NCI-H345 treated with DMSO at 0.1 percent for 48 hours (cell line): ENCODE measurements at regions not wholly inside any gene's neighbourhood (a gene's known extent, or its start where the extent isn't known, plus 50 kb on each side); places are given as distances from the start of the nearest gene placed in this dataset.
"Not testable (repeated sequence)": the region's sequence is repeated elsewhere in the genome, so short reads cannot be mapped to it uniquely, and the experiment has no call there.

Source experiments
- DNase-seq: peaks from one replicate; lab custom pipeline; 2025; ENCODE audit not compliant: unreplicated experiment; lab: John Stamatoyannopoulos, UW

DNA sequence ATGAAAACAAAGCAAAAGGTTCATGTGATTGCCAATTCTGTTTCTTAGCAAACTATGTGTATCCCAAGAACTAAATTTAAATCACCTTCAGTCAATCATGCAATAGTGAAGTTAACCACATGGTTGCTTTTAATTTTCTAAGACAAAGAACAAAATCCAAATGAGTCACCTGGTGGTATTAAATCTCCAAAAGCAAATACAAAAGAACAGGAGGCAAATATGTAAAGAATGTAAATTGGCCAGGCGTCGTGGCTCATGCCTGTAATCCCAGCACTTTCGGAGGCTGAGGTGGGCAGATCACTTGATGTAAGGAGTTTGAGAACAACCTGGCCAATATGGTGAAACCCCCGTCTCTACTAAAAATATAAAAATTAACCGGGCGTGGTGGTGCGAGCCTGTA, 54.2 kb upstream of the PIK3R4 start:
- no peak for DNase-seq

DNA sequence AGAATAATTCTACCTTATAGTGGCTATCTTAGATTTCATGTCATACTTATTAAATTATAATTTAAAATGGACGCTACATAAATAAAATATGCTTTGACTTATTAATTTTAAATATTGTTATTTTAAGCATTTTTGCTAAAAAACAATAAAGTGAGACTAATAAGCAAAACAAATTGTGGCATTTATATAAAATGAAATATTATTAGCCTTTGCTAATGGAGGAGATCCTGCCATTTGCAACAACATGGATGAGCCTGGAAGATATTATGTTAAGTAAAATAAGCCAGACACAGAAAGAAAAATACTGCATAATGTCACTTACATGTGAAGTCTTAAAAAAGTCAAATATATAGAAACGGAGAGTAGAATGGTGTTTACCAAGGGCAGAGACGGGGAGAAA, 54.8 kb upstream of the PIK3R4 start:
- DNase-seq, result no peak

DNA sequence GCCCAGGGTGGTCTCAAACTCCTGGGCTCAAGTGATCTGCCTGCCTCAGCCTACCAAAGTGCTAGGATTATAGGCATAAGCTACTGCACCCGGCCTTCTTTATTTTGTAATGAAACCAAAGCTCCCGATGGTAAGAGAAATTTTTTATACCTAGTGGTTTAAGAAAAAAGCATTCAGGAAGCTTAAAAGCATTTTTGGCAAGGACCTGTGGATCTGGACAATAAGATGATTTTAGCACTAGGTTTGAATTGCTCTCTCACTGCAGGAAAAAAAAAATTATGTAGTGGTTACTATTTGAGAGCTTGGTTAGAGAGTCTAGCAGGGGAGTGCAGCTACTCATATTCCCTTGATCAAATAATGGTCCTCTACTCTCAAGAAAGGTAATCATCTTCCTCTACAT, 64.9 kb upstream of the PIK3R4 start:
- no peak for DNase-seq

DNA sequence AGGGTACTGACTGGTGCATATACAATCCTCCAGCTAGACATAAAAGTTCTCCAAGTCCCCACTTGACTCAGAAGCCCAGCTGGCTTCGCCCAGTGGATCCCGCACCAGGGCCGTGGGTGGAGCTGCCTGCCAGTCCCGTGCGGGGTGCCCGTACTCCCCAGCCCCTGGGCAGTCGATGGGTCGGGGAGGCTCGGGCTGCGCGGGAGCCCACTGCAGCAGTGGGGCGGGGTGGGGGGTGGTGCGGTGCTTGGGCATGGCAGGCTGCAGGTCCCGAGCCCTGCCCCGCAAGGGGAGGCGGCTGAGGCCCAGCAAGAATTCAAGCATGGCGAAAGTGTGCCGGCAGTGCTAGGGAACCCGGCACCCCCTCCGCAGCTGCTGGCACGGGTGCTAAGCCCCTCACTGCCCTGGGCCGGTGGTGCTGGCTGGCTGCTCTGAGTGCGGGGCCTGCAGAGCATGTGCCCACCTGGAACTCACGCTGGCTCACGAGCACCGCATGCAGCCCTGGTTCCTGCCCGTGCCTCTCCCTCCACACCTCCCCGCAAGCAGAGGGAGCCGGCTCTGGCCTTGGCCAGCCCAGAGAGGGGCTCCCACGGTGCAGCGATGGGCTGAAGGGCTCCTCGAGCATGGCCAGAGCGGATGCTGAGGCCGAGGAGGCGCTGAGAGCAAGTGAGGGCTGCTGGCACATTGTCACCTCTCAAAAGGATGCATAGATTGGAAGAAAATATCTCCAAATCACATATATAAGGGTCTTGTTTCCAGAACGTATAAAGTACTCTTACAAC, 68.3 kb upstream of the PIK3R4 start:
- no peak for DNase-seq

DNA sequence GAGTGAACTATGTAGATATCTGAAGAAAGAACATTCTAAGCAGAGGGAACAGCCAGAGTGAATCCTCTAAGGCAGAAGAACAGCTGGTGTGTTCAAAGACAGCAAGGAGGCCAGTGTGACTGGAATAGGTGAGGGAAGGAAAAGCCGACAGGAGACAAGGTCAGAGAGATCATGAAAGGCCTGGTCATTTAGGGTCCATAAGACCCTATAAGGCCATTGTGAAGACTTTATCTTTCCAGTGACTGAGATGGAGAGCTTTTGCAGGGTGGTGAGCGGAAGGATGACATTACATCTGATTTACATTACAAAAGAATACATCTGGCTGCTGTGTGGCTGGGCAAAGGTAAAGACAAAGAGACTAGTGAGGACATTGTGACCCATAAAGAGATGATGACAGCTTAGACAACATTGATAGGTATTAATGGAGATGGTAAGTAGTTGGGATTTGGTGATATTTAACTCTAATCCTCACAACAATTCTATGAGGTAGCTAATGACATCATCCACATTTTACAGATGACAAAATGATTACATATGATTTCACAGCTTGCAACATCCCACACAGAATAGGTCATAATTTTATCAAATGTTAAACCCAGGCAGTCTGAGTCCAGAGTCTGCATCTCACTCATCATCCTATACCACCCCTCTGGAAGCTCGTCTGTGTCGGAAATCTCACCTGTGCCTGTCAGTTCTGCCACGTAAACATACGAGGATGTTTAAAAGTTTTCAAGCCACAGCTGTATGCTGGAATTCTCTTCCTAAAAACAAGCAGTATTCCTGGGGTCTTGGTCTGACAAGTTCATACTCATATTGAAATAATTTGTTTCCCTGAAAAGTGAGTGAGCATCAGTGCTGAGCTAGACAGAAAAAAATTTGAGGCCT, 70.2 kb upstream of the PIK3R4 start:
- DNase-seq, result no peak

DNA sequence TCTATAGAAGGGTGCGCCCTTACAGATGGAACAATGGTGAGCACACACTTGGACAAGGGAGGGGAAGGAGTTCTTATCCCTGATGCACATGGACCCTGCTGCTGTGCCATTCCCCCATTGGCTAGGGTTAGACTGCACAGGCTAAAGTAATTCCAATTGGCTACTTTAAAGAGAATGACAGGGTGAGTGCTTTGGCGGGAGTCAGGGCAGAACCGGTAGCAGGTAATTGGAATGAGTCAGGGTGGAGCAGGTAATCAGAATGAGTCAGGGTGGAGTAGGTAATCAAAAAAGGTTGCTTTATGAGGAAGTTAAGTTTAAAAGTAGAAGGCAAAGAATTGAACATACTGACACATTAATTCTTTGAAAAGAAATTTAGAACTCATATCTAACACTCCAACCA, 71.4 kb upstream of the PIK3R4 start:
- not testable (repeated sequence) for DNase-seq

DNA sequence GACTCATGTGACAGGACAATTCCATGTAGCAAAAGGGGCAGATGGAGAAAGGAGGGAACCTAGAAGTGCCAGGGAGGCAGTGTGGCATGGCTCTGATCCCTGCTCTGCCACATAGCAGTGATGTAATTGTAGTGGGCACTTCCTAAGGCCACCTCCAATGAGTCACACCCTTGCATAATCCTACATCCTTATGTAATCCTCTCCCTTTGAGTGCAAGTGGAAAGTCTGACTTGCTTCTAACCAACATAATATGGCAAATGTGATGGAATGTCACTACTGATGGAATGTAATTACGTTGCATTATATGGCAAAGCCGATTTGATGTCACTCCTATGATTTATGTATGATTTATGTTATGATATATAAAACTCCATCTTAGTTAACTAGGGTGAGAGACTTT, 72.9 kb upstream of the ATP2C1 start:
- no peak for DNase-seq

DNA sequence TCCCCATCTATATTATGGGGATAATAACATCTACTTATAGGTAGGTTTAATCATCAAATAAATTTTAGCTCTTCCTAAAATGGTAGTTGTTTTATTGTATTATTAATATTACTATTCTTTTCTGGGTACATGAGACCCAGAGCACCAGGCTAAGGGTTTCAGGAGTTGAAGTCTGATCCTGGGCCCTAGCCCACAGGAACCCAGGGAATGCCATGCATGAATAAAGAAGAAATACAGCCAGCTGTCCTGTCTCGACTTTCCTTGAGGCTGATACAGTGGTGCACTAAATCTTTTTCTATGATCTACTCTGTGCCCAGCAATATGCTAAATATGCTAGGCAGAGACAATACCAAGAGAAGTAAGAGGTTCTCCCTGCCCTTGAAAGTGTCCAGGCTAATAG, 72.1 kb upstream of the ATP2C1 start:
- DNase-seq, result no peak

DNA sequence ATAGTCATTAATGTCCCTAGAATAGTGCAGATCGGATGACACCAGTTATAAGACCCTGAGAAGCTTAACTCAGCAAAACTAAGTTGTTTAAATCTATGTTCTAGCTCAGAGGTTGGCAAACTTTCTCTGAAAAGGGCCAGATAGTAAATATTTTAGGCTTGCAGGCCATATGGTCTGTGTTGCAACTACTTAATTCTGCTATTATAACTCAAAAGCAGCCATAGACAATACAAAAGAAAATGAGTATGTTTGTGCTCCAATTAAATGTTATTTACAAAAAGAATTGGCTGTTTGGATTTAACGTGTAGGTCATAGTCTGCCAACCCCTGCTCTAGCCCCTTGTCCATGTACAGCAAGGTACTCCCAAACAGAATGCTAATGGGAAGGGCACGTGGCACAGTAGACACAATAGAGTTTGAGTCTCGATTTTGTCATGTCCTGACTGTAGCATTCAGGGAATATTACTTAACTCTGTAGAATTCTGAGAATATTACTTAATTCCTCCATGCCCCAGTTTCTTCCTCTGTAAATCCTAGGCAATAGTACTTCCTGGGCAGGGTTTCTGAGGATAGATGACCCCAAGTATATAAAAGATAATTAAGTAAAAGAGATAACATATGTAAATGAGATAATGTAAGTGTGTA, 70.5 kb upstream of the ATP2C1 start:
- DNase-seq, result no peak

DNA sequence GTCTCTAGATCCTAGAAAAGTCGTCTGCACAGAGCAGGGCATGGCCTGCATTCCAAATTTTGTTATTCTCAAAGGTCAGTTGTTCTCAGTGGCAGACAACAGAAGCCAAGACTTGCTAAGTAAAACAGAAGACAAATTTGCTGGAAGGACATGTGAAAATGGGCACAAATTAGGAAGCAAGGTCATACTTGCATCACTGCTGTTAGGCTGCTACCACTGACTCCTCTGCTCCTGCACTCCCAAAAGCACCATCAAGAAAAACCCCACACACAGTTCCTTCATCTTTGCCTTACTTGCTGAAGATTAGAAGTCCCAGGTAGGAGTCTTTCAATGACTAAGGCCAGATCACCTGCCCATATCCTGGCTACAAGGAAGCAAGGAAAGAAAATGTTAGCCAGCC, 69.9 kb upstream of the ATP2C1 start:
- DNase-seq, result no peak

DNA sequence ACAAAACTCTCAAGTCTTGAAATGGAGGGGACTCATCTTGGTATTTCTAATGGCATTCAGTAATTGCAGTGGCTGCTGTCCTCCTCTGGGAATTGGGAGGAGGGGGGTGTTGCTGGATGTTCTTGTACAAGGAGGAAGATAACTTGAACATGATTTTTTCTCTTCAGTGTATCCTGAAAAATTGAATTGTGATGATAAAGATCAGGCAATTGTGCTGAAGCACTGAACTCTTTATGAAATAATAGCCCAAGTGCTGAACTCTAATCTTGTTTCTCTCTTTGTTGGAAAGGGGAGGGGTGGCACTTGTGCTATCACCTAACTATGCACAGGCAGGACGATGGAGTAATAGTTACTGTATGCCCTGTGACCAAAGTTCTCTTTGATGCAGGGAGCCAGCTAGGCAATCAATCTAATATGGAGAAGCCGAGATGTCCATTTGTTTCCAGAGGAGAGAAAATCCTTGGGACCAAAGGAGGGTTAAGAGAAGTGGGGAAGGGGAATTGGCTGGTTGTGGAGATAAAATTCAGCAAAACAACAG, 68.1 kb upstream of the ATP2C1 start:
- no peak for DNase-seq

DNA sequence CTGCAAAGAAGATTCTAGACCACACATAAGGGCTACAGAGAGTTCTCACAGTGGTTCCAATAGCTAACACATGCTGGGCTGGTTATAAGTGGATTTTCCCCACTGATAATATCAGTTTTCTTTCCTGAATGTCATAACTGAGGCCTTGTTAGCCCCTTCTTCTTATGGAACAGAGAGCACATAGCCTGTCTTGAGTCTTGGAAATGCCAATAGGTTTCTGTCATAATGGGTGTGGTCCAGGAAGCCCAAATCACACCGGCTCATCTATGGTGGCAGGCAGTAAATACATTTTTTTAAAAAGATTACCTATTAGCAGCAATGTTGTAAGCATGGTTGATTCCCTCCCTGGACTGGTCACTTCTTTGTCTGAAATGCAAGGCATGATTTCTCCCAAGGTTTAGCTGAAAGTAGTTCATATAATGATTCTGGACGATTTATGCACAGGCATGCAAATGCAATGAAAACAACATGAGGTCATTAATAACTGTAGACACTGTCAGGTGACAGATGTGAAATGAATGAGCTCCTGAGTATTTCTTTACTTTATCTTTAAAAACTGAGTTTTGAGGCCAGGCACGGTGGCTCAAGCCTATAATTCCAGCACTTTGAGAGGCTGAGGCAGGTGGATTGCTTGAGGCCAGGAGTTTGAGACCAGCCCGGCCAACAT, 67.2 kb upstream of the ATP2C1 start:
- no peak for DNase-seq

DNA sequence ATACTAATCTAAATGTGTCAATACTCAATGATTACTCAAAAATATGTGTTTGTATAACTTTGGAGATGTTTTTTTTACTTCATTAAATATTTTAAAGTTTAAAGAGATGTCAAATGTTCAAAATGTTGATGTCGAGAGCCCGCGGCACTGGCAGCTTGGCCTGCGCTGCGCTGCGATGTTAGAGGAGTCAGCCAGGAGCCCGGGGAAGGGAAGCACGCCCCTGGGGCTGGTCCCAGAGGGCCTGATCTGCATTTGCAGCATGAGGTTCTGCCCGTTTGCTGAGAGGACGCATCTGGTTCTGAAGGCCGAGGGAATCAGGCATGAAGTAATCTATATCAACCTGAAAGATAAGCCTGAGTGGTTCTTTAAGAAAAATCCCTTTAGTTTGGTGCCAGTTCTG, 66.4 kb upstream of the ATP2C1 start:
- DNase-seq, result no peak

DNA sequence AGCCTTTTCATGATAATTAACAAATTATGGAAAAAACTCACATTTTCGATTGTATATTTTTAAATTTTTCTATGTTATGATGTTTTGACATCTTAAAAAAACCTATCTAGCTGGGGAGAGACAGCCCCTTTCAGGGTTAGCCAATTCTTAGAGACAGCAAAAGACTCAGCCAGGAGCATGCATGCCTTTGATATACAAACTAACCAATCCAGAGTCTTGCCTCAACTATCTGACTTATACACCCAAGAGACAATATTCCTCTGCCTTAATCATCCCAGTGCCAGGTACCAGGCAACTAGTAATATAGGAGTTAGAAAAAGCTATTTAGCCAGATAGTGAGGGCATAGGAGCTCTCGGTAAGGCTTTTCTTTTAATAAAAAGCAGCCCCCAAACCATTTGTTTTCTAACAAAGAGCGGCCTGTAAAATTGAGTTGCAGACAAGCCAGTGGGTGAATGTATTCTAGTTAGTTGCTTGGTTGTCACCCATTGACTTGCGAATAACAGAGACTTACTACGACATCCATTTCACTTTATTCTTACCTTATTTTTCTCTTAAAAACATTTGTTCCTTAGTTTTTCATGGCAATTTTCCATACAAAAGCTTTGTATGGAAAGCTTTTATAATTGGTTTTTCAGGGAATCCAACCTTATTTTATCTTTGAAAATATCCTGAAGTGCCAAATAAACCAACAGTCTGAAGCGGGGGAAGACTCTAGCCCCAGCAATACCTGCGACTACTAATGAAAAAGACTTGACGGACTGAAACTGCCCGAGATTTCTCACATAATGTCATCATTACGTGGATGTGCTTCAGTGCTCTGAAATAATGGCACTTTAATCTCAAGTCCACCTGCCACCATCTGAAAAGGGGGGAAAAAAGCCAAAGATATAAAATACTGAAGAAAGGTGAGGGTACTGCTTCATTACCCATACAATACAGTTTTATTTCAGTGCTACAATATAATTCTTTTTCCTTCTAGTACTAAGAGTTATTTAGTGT, 64.6 kb upstream of the ATP2C1 start:
- no peak for DNase-seq

DNA sequence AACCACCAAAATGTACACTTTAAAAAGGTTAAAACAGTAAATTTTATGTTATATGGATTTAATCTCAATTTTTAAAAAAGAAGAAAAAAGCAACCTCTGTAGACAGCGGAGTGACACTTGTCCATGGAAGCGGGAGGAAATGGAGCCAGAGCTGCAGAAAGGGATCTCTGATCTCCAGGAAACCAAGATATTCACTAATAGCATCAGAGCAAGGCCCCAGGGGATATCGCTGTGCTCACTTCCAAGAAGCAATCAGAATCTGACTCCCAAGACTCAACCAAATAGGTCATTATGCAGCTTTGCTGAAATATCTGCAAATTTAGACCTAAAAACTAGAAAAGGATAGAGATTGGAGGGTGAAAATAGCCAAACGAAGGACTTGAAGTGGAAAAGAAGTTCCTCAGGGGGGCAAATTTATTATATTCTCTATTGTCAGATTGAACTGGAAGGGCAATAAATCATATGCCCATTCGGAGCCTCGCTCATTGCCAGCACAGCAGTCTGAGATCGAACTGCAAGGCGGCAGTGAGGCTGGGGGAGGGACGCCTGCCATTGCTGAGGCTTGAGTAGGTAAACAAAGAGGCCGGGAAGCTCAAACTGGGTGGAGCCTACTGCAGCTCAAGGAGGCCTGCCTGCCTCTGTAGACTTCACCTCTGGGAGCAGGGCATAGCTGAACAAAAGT, 62.0 kb upstream of the ATP2C1 start:
- DNase-seq, result no peak

DNA sequence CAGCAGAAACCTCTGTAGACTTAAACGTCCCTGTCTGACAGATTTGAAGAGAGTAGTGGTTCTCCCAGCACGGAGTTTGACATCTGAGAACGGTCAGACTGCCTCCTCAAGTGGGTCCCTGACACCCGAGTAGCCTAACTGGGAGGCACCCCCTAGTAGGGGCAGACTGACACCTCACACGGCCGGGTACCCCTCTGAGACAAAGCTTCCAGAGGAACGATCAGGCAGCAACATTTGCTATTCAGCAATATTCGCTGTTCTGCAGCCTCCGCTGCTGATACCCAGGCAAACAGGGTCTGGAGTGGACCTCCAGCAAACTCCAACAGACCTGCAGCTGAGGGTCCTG, 61.5 kb upstream of the ATP2C1 start:
- DNase-seq, result not testable (repeated sequence)

DNA sequence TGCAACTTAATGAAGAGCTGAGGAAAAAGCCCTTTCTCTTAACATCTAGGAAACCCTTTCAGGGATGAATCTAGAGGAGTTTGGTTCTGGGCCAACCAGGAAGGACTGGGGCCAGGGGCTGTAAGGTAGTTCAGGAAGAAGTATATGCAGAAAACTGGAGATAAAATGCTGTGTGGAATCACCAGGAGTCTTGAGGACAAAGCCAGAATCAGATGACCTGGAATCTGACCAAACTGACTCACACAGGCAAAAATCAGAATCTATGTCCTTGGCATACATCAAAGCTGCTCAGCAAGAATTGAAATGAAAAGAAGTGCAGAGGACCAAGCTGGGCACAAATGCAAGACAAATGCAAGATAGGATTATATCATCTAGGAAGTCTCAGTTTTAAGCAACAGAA, 59.4 kb upstream of the ATP2C1 start:
- DNase-seq, result no peak

DNA sequence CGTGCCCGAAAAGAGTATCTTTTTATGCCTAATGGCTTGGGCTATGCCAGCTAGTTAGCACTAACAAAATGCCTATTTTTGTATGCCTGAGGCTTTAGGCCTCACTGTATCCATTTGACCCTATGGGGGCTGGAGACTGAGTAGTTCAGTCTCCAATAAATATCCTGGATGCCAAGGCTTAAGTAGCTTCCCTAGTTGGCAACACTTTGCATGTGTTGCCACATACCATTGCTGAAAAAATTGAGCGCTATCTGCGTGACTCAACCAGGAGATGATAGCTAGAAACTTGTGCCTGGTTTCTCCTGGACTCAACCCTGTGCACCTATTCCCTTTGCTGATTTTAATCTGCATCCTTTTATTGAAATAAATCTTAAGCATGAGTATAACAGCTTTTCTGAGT, 58.4 kb upstream of the ATP2C1 start:
- no peak for DNase-seq

DNA sequence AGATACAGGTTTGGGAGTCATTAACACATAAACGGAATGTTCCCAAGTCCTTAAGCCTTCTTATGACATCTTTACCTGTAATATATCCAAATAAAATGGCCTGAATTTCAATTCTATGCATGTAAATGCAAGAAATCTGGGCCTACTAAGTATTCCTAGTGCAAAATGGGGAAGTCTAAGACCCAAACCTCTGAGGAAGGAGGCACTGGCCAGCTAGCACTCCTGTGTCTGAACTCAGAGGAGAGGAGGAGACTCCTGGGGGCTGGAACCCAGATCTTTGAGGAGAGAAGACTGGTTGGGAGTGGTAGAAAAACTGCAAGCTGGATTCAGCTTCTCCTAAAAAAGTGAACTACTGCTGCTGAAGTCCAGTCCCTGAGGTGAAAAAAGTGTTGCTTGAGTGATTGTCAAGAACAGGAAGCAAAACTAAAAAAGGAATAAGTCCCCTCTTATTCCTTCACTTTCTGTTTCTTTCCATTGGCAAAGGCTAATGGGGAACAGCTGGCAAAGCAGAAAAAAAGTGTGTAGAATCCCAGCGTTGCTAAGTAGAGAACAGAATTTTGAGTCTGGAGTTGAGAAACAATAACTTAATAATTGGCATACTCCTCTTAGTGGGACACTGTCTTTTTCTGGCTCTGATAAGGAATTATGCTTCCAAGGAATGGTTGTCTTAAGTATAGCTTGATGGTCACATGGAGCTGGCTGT, 54.8 kb upstream of the ATP2C1 start:
- no peak for DNase-seq
